ENCODE measurements at regions not wholly inside any gene's neighbourhood (a gene's known extent, or its start where the extent isn't known, plus 50 kb on each side); places are given as distances from the start of the nearest gene placed in this dataset.

DNA sequence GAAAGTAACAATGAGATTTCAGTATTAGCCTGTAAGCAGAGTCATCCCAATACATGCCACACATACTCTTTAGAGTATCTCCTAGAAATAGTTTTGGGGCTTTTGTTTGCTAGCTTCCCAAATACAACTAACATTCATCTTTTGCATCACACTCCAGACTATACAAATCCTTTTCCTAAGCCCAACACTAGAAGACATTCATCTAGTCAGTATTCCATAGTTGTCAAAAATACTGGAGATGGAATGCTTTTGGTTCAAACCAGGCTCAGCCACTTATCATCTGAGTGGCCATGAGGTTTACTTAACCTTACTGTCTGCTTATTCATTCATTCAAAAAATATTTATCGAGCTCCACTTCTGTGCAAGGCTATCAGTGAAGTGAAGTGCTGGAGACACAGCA lies 205.1 kb upstream of the SGCD start (continued):
- no peak for TF ChIP-seq MTF1 (CRISPR knock-in tag; IDR thresholded peaks at IDR 0.05; ENCODE audit: borderline replicate concordance)
- TF ChIP-seq BMI1 (IDR thresholded peaks at IDR 0.05; ENCODE audit: low read length): no peak
- TF ChIP-seq ZSCAN29 (IDR thresholded peaks at IDR 0.05): no peak

DNA sequence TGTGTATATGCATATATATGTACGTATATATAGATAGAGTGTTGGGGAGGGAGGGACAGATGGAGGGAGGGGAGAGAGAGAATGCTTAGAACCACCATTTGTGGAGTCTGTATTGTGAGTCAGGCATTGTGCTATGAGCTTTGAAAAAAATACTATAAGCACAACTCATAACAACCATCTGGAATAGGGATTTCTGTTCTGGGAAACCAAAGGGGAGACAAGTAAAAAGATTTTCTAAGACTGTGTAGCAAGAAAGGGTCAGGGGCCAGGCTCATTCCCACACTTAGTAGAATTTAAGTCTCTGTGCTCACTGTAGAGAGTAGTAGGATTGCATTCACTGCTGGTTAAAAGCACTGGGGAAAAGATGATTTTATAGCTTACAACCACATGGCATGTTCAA lies 202.3 kb upstream of the SGCD start:
- Histone ChIP-seq H4K20me1 (replicated peaks; ENCODE audit: control insufficient read depth, insufficient read depth, low read length) (no peaks in the 10 kb centered on the region), H3K36me3 (ENCODE audit: control insufficient read depth, insufficient read depth, low read length) (no peaks in the 10 kb centered on the region), H3K9me3 (replicated peaks; ENCODE audit: control insufficient read depth, insufficient read depth, low read depth, low read length) (no peaks in the 10 kb centered on the region), H3K4me2 (ENCODE audit: insufficient read depth, low read length) (no peak overlapping the region), H3K27ac (ENCODE audit: extremely low read depth, low read depth, low read length) (no peak overlapping the region), H2AFZ (ENCODE audit: low read depth, low read length) (no peak overlapping the region), H3K9ac (ENCODE audit: insufficient read depth in 1 of 2, low read depth in 2 of 2, low read length in 2 of 2) (no peak overlapping the region), H3K4me1 (replicated peaks in 1 of 2; ENCODE audit: control insufficient read depth in 2 of 2, insufficient read depth in 2 of 2, low read length in 2 of 2) (no peaks in the 10 kb centered on the region), H3K4me3 (no peak overlapping the region), H3K9me1 (ENCODE audit: control insufficient read depth, insufficient read depth, low read length) (no peaks in the 10 kb centered on the region), H3K79me2 (ENCODE audit: control insufficient read depth, insufficient read depth, low read length) (no peaks in the 10 kb centered on the region), H3K27me3 (ENCODE audit: control insufficient read depth in 2 of 2, insufficient read depth in 2 of 2, low read length in 2 of 2) (no peaks in the 10 kb centered on the region)
- WGBS (ENCODE audit: insufficient coverage, low coverage, missing lambda C conversion rate): 0% methylated on average over 1 of the region's 1 CpG
- in situ Hi-C loops (cut with MboI): no loop called here
- ChIA-PET POLR2A (interaction anchor here (0.6 kb wide), 1 partner anchor 860 kb away, joined by 3 read pairs; no protein-coding TSS in a partner anchor), CTCF (ENCODE audit: low intra/inter-chr PET ratio) (no interaction called here)
- no peak for DNase-seq (ENCODE audit: extremely low read depth in 1 of 4, low spot score in 3 of 4)
- intact Hi-C loops (cut with micrococcal nuclease): no loop called here
- TF ChIP-seq MED1 (CRISPR knock-in tag; IDR thresholded peaks at IDR 0.05; ENCODE audit: borderline replicate concordance): no peak
- TF ChIP-seq ZNF12 (CRISPR knock-in tag; IDR thresholded peaks at IDR 0.05): no peak
- TF ChIP-seq HMGN3 (IDR thresholded peaks at IDR 0.05; ENCODE audit: borderline replicate concordance, extremely low read depth, insufficient read length, low read depth, low read length): no peak
- TF ChIP-seq HDAC3 (IDR thresholded peaks at IDR 0.05; ENCODE audit: borderline replicate concordance, partially characterized antibody): no peak
- TF ChIP-seq SOX6 (IDR thresholded peaks at IDR 0.05): no peak
- TF ChIP-seq ADNP (tag; IDR thresholded peaks at IDR 0.05): no peak
- no peak for TF ChIP-seq TGIF2 (CRISPR knock-in tag; IDR thresholded peaks at IDR 0.05)
- no peak for TF ChIP-seq ATF1 (CRISPR knock-in tag; IDR thresholded peaks at IDR 0.05)
- no peak for TF ChIP-seq ATF1 (tag; IDR thresholded peaks at IDR 0.05)
- TF ChIP-seq ZNF3 (CRISPR knock-in tag; IDR thresholded peaks at IDR 0.05): no peak
- FAIRE-seq: no peak
- no peak for ATAC-seq
- BruUV-seq (replicated peaks): no TSS peak
